A673 (cell line): ENCODE measurements at regions not wholly inside any gene's neighbourhood (a gene's known extent, or its start where the extent isn't known, plus 50 kb on each side); places are given as distances from the start of the nearest gene placed in this dataset.

Source experiments
- BruUV-seq: library from RNA; stranded (reverse); fragments of 400-500 nt; replicated peaks from 2 replicates; lab custom pipeline; 2021; lab: Mats Ljungman, UMichigan
- CTCF ChIA-PET: fragments of 300-600 bp; sonication (Branson Sonifier 250); formaldehyde crosslinking; loops from one replicate; lab custom pipeline; 2022; ENCODE audit warnings: antibody characterized with exemption; lab: Charles Lee
- POLR2A ChIA-PET: fragments of 300-600 bp; sonication (Branson Sonifier 250); formaldehyde crosslinking; loops from one replicate; lab custom pipeline; 2022; ENCODE audit warnings: antibody characterized with exemption; ENCODE audit not compliant: low non-redundant PET; lab: Charles Lee
- DNase-seq: peaks from one replicate; pipeline ENCODE4 v3.0.0-alpha.2; 2015; ENCODE audit warnings: low spot score
- H3K27ac ChIP-seq: fragments of 200-600 bp; sonication (generic); 2 replicates; pipeline ENCODE4 v1.5.1; 2016; ENCODE audit warnings: mixed run types, low read depth, mild to moderate bottlenecking, mixed read lengths, antibody characterized with exemption, low read length; ENCODE audit not compliant: poor library complexity, severe bottlenecking
- H3K27me3 ChIP-seq: fragments of 200-600 bp; sonication (generic); replicated peaks from 2 replicates; pipeline ENCODE4 v1.6.1; 2017; ENCODE audit warnings: mixed run types, low read depth, mild to moderate bottlenecking, mixed read lengths, antibody characterized with exemption, low read length; ENCODE audit not compliant: insufficient read depth, poor library complexity
- H3K36me3 ChIP-seq: fragments of 200-600 bp; sonication (generic); 2 replicates; pipeline ENCODE4 v1.6.1; 2016; ENCODE audit warnings: mixed run types, mild to moderate bottlenecking, mixed read lengths, antibody characterized with exemption, low read length; ENCODE audit not compliant: insufficient read depth, poor library complexity, severe bottlenecking
- H3K4me1 ChIP-seq: fragments of 200-600 bp; sonication (generic); 2 replicates; pipeline ENCODE4 v1.6.1; 2017; ENCODE audit warnings: mixed run types, mild to moderate bottlenecking, mixed read lengths, antibody characterized with exemption, low read length; ENCODE audit not compliant: insufficient read depth, poor library complexity, severe bottlenecking
- H3K4me3 ChIP-seq: fragments of 200-600 bp; sonication (generic); 2 replicates; pipeline ENCODE4 v1.5.1; 2016; ENCODE audit warnings: low read depth, mixed run types, mild to moderate bottlenecking, mixed read lengths, low read length; ENCODE audit not compliant: poor library complexity, severe bottlenecking
- H3K9me3 ChIP-seq: fragments of 200-600 bp; sonication (generic); 2 replicates; pipeline ENCODE4 v1.6.1; 2016; ENCODE audit warnings: mixed run types, low read depth, mild to moderate bottlenecking, mixed read lengths, antibody characterized with exemption, low read length; ENCODE audit not compliant: poor library complexity, severe bottlenecking
- EZH2 ChIP-seq: fragments of 200-600 bp; sonication (generic); IDR thresholded peaks from 2 replicates; pipeline ENCODE4 v1.6.1; 2017; ENCODE audit warnings: borderline replicate concordance, low read depth, mild to moderate bottlenecking, mixed read lengths, antibody characterized with exemption, low read length; ENCODE audit not compliant: poor library complexity, severe bottlenecking
- intact Hi-C: fragments of 100-400 bp; cut with micrococcal nuclease; formaldehyde crosslinking; loops from one replicate; pipeline ENCODE4 v1.10.0; 2022; ENCODE audit not compliant: unreplicated experiment
- TF ChIP-seq, protein P1 (sequence below): fragments of 300-800, 200-600 bp; sonication (generic); conservative IDR thresholded peaks from 2 replicates; pipeline ENCODE4 v1.5.1; 2017; ENCODE audit warnings: low read depth, mild to moderate bottlenecking, antibody characterized with exemption, low read length, moderate library complexity, mixed read lengths

DNA sequence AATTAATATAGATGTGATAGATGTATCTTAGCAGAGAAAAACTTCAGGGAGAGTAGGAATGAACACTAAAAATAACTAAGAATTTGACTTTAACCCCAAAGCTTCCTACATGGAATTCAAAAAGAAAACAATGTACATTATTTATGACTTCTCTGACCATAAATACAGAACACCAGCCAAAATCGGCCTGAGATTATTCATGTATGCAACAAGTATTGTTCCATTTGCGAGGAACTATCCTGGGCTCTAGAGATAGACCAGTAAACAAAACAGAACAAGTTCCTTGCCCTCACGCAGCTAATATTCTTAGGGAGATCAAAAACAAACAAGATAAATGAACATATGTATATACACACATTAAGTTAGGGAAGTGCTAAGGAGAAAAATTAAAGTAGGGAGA is 432.3 kb upstream of the SOX5 start:
- intact Hi-C loops, result no loop called here
- no peak for TF ChIP-seq EZH2
- TF ChIP-seq, protein P1, sequence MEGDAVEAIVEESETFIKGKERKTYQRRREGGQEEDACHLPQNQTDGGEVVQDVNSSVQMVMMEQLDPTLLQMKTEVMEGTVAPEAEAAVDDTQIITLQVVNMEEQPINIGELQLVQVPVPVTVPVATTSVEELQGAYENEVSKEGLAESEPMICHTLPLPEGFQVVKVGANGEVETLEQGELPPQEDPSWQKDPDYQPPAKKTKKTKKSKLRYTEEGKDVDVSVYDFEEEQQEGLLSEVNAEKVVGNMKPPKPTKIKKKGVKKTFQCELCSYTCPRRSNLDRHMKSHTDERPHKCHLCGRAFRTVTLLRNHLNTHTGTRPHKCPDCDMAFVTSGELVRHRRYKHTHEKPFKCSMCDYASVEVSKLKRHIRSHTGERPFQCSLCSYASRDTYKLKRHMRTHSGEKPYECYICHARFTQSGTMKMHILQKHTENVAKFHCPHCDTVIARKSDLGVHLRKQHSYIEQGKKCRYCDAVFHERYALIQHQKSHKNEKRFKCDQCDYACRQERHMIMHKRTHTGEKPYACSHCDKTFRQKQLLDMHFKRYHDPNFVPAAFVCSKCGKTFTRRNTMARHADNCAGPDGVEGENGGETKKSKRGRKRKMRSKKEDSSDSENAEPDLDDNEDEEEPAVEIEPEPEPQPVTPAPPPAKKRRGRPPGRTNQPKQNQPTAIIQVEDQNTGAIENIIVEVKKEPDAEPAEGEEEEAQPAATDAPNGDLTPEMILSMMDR, result no peak
- H3K4me1 ChIP-seq, result peaks cover 42% of the 10 kb centered on the region
- BruUV-seq, result no TSS peak
- no peak overlapping the region for H3K27ac ChIP-seq
- no peak for DNase-seq
- ChIA-PET POLR2A (no interaction called here), CTCF (no interaction called here)
- no peaks in the 10 kb centered on the region for H3K36me3 ChIP-seq
- H3K27me3 ChIP-seq, result no peaks in the 10 kb centered on the region
- no peak overlapping the region for H3K4me3 ChIP-seq
- no peaks in the 10 kb centered on the region for H3K9me3 ChIP-seq

DNA sequence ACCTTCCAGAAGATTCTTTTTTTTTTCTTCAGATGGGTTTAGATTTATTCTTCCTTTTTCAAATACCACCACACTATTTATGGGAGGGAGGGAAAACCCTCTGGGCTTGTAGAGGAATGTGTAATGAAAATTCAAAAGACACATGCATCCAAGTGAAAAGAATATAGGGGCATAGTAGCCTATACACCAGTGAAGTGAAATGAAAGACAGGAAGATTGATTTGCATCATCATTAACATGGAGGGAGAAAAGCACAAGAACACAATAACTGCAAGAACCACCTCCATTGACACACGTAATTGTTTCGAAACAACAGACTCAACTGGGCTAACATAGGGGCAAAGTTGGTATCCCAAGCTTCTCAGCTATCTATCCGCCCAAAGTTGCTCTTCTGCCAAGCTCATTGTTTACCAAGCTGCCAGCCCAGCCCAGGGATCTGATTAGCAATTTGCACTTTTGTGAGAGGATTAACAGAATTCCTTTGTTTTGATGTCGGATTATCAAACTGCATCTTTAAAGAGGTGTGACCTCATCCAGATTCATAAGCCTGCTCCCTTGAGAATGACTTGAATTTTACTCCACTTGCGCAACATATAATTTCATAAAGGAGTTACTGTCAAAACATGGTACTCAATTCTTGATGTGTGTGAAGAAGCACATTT is 430.5 kb upstream of the SOX5 start:
- no peaks in the 10 kb centered on the region for H3K27me3 ChIP-seq
- DNase-seq, result peak; percentile 92
- intact Hi-C loops, result loop anchor here (2.0 to 10.0 kb wide), 3 partner anchors 181 to 345 kb away; no protein-coding TSS in a partner anchor
- H3K36me3 ChIP-seq, result no peaks in the 10 kb centered on the region
- peak overlapping the region; percentile 91 for H3K27ac ChIP-seq
- ChIA-PET CTCF (no interaction called here), POLR2A (interaction anchor here (0.6 kb wide), 1 partner anchor 1605 kb away, joined by 5 read pairs; no protein-coding TSS in a partner anchor)
- peaks cover 46% of the 10 kb centered on the region for H3K4me1 ChIP-seq
- no TSS peak for BruUV-seq
- no peak overlapping the region for H3K4me3 ChIP-seq
- no peaks in the 10 kb centered on the region for H3K9me3 ChIP-seq
- TF ChIP-seq, protein P1, result no peak
- TF ChIP-seq EZH2, result no peak

DNA sequence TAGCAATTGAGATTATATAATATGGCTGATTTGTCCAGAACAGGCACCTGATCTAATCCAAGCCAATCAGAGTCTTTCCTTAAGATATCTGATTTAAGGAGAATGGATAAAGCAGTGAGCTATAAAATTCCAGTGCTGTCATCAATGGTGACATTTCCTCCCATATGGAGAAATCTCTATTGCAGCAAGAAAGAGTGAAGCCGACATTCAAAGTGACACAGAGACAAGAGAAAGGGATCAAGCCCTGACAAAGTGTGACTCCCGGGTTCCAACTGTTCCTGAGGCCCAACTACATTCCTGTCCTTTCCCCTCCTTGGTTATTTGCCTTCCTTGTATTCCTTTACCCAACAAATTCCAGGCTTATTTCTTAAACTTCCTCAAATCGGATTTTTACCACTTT is 430.0 kb upstream of the SOX5 start:
- CTCF ChIA-PET, result no interaction called here
- Histone ChIP-seq H3K27me3 (no peaks in the 10 kb centered on the region), H3K36me3 (no peaks in the 10 kb centered on the region), H3K9me3 (no peaks in the 10 kb centered on the region), H3K4me3 (no peak overlapping the region), H3K27ac (peak overlapping the region; percentile 91), H3K4me1 (peaks cover 46% of the 10 kb centered on the region)
- peak; percentile 45 for DNase-seq
- no TSS peak for BruUV-seq
- intact Hi-C loops, result loop anchor here (2.0 to 10.0 kb wide), 3 partner anchors 181 to 345 kb away; no protein-coding TSS in a partner anchor
- TF ChIP-seq EZH2, result no peak
- TF ChIP-seq, protein P1, result no peak
- POLR2A ChIA-PET, result interaction anchor here (0.5 to 0.6 kb wide), 3 partner anchors 72 to 1605 kb away, joined by 3 to 5 read pairs (median 4); no protein-coding TSS in a partner anchor
